ENCODE measurements at regions not wholly inside any gene's neighbourhood (a gene's known extent, or its start where the extent isn't known, plus 50 kb on each side); places are given as distances from the start of the nearest gene placed in this dataset.

DNA sequence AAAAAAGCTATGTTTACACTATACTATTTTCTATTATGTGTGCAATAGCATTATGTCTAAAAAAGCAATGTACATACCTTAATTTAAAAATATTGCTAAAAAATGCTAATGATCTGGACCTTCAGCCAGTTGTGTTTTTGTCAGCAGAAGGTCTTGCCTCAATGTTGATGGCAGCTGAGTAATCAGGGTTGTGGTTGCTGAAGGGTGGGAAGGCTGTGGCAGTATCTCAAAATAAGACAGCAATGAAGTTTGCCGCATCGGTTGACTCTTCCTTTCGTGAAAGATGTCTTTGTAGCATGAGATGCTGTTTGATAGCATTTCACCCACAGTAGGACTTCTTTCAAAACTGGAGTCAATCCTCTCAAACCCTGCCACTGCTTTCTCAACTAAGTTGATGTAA lies 134.7 kb upstream of the CDYL start:
- Histone ChIP-seq H2AK5ac (ENCODE audit: low read depth, low read length) (no peak overlapping the region), H3K4ac (ENCODE audit: low read length) (no peak overlapping the region), H2AFZ (ENCODE audit: low read length) (no peak overlapping the region), H3K4me2 (ENCODE audit: insufficient read depth, low read length, poor library complexity, severe bottlenecking) (no peak overlapping the region), H3K79me1 (ENCODE audit: low read depth, low read length) (no peaks in the 10 kb centered on the region), H3K4me3 (ENCODE audit: low read length in 2 of 2) (no peak overlapping the region), H3K36me3 (replicated peaks in 1 of 2; ENCODE audit: control insufficient read depth in 2 of 2, insufficient read depth in 2 of 2, low read length in 2 of 2) (no peaks in the 10 kb centered on the region), H3K23ac (ENCODE audit: low read depth, low read length, poor library complexity) (no peak overlapping the region), H4K8ac (ENCODE audit: low read depth, low read length) (no peak overlapping the region), H3K27ac (replicated peaks; ENCODE audit: low read length) (no peak overlapping the region), H2BK120ac (ENCODE audit: low read depth, low read length) (no peak overlapping the region), H3K4me1 (ENCODE audit: control insufficient read depth in 2 of 2, insufficient read depth in 1 of 2, low read depth in 1 of 2, low read length in 2 of 2) (peaks cover 0 to 1% of the 10 kb centered on the region in 2 donors), H2BK12ac (ENCODE audit: low read length) (no peak overlapping the region), H3K14ac (ENCODE audit: low read length) (no peak overlapping the region), H2BK15ac (ENCODE audit: low read length) (no peak overlapping the region), H4K91ac (ENCODE audit: low read depth, low read length, poor library complexity) (no peak overlapping the region), H3K27me3 (ENCODE audit: control insufficient read depth in 3 of 3, insufficient read depth in 3 of 3, low read depth in 1 of 3, low read length in 3 of 3) (no peaks in the 10 kb centered on the region), H3K9me3 (replicated peaks in 1 of 2; ENCODE audit: control insufficient read depth in 2 of 2, insufficient read depth in 1 of 2, low read depth in 1 of 2, low read length in 2 of 2) (no peaks in the 10 kb centered on the region), H3K18ac (ENCODE audit: low read length) (no peak overlapping the region), H3K9ac (ENCODE audit: low read depth, low read length, poor library complexity) (no peak overlapping the region), H2BK5ac (ENCODE audit: low read length) (no peak overlapping the region)
- no CpG with 5 or more reads among the region's 3 CpGs for WGBS, 2 donors (ENCODE audit: extremely low coverage in 2 of 2, insufficient read length in 2 of 2, insufficient replicate concordance in 1 of 2)
- DNase-seq (ENCODE audit: low spot score): no peak

DNA sequence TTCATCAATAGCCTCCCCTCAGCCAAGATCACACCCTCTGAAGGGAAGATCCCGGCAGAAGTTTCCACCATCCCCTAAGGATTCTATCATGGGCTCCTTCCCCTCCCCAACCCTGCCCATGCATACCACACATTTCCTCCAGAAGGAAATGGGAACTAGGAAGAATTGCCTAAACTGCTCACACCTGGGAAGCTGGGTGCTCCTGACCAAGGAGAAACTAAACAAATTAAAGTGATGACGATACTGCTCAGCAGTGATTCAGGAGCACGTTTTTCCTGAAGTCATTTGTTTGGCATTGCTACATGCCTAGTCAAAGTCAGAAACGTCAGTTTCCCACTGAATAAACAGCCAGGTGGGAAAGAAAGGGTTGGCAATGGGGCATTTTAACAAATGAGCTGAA lies 136.1 kb upstream of the CDYL start:
- no peak overlapping the region for H2BK120ac ChIP-seq (ENCODE audit: low read depth, low read length)
- no peaks in the 10 kb centered on the region for H3K27me3 ChIP-seq (ENCODE audit: control insufficient read depth in 3 of 3, insufficient read depth in 3 of 3, low read depth in 1 of 3, low read length in 3 of 3)
- H3K4ac ChIP-seq (ENCODE audit: low read length): no peak overlapping the region
- no peak overlapping the region for H2BK12ac ChIP-seq (ENCODE audit: low read length)
- no peak overlapping the region for H3K23ac ChIP-seq (ENCODE audit: low read depth, low read length, poor library complexity)
- no peak overlapping the region for H2AFZ ChIP-seq (ENCODE audit: low read length)
- no peaks in the 10 kb centered on the region for H3K79me1 ChIP-seq (ENCODE audit: low read depth, low read length)
- no peak overlapping the region for H2AK5ac ChIP-seq (ENCODE audit: low read depth, low read length)
- peaks cover 0 to 1% of the 10 kb centered on the region in 2 donors for H3K4me1 ChIP-seq (ENCODE audit: control insufficient read depth in 2 of 2, insufficient read depth in 1 of 2, low read depth in 1 of 2, low read length in 2 of 2)
- H3K18ac ChIP-seq (ENCODE audit: low read length): no peak overlapping the region
- H4K8ac ChIP-seq (ENCODE audit: low read depth, low read length): no peak overlapping the region
- H2BK5ac ChIP-seq (ENCODE audit: low read length): no peak overlapping the region
- H3K4me2 ChIP-seq (ENCODE audit: insufficient read depth, low read length, poor library complexity, severe bottlenecking): no peak overlapping the region
- H3K9ac ChIP-seq (ENCODE audit: low read depth, low read length, poor library complexity): no peak overlapping the region
- no peak overlapping the region for H3K27ac ChIP-seq (replicated peaks; ENCODE audit: low read length)
- DNase-seq (ENCODE audit: low spot score): no peak
- H3K14ac ChIP-seq (ENCODE audit: low read length): no peak overlapping the region
- H3K36me3 ChIP-seq (replicated peaks in 1 of 2; ENCODE audit: control insufficient read depth in 2 of 2, insufficient read depth in 2 of 2, low read length in 2 of 2): no peaks in the 10 kb centered on the region
- no peak overlapping the region for H2BK15ac ChIP-seq (ENCODE audit: low read length)
- no peaks in the 10 kb centered on the region for H3K9me3 ChIP-seq (replicated peaks in 1 of 2; ENCODE audit: control insufficient read depth in 2 of 2, insufficient read depth in 1 of 2, low read depth in 1 of 2, low read length in 2 of 2)
- H4K91ac ChIP-seq (ENCODE audit: low read depth, low read length, poor library complexity): no peak overlapping the region
- no peak overlapping the region for H3K4me3 ChIP-seq (ENCODE audit: low read length in 2 of 2)
- WGBS, 2 donors (ENCODE audit: extremely low coverage in 2 of 2, insufficient read length in 2 of 2, insufficient replicate concordance in 1 of 2): no CpG with 5 or more reads among the region's 4 CpGs

GRCh38 chr6:4638641-4639040 lies 137.6 kb upstream of the CDYL start:
- Histone ChIP-seq H4K91ac (ENCODE audit: low read depth, low read length, poor library complexity) (no peak overlapping the region), H2AK5ac (ENCODE audit: low read depth, low read length) (no peak overlapping the region), H3K23ac (ENCODE audit: low read depth, low read length, poor library complexity) (no peak overlapping the region), H2AFZ (ENCODE audit: low read length) (no peak overlapping the region), H2BK15ac (ENCODE audit: low read length) (no peak overlapping the region), H3K36me3 (replicated peaks in 1 of 2; ENCODE audit: control insufficient read depth in 2 of 2, insufficient read depth in 2 of 2, low read length in 2 of 2) (no peaks in the 10 kb centered on the region), H2BK12ac (ENCODE audit: low read length) (no peak overlapping the region), H3K4me1 (ENCODE audit: control insufficient read depth in 2 of 2, insufficient read depth in 1 of 2, low read depth in 1 of 2, low read length in 2 of 2) (no peaks in the 10 kb centered on the region), H3K18ac (ENCODE audit: low read length) (no peak overlapping the region), H2BK120ac (ENCODE audit: low read depth, low read length) (no peak overlapping the region), H3K9ac (ENCODE audit: low read depth, low read length, poor library complexity) (no peak overlapping the region), H4K8ac (ENCODE audit: low read depth, low read length) (no peak overlapping the region), H3K79me1 (ENCODE audit: low read depth, low read length) (no peaks in the 10 kb centered on the region), H3K9me3 (replicated peaks in 1 of 2; ENCODE audit: control insufficient read depth in 2 of 2, insufficient read depth in 1 of 2, low read depth in 1 of 2, low read length in 2 of 2) (no peaks in the 10 kb centered on the region), H3K27me3 (ENCODE audit: control insufficient read depth in 3 of 3, insufficient read depth in 3 of 3, low read depth in 1 of 3, low read length in 3 of 3) (no peaks in the 10 kb centered on the region), H3K27ac (replicated peaks; ENCODE audit: low read length) (no peak overlapping the region), H3K4me2 (ENCODE audit: insufficient read depth, low read length, poor library complexity, severe bottlenecking) (no peak overlapping the region), H3K14ac (ENCODE audit: low read length) (no peak overlapping the region), H3K4me3 (ENCODE audit: low read length in 2 of 2) (no peak overlapping the region), H2BK5ac (ENCODE audit: low read length) (no peak overlapping the region), H3K4ac (ENCODE audit: low read length) (no peak overlapping the region)
- WGBS, 2 donors (ENCODE audit: extremely low coverage in 2 of 2, insufficient read length in 2 of 2, insufficient replicate concordance in 1 of 2): no CpG with 5 or more reads among the region's 1 CpG
- DNase-seq (ENCODE audit: low spot score): no peak

- Histone ChIP-seq H2AFZ (ENCODE audit: low read length) (no peak overlapping the region), H3K4me1 (ENCODE audit: control insufficient read depth in 2 of 2, insufficient read depth in 1 of 2, low read depth in 1 of 2, low read length in 2 of 2) (no peaks in the 10 kb centered on the region), H3K27ac (replicated peaks; ENCODE audit: low read length) (no peak overlapping the region)
These were observed 138.3 kb upstream of the CDYL start for GRCh38 chr6:4637691-4638433.

More at GRCh38 chr6:4637691-4638433, 138.3 kb upstream of the CDYL start:
- Histone ChIP-seq H3K27me3 (ENCODE audit: control insufficient read depth in 3 of 3, insufficient read depth in 3 of 3, low read depth in 1 of 3, low read length in 3 of 3) (no peaks in the 10 kb centered on the region), H3K4me3 (ENCODE audit: low read length in 2 of 2) (no peak overlapping the region), H2BK5ac (ENCODE audit: low read length) (no peak overlapping the region), H2AK5ac (ENCODE audit: low read depth, low read length) (no peak overlapping the region), H3K36me3 (replicated peaks in 1 of 2; ENCODE audit: control insufficient read depth in 2 of 2, insufficient read depth in 2 of 2, low read length in 2 of 2) (no peaks in the 10 kb centered on the region), H3K9me3 (replicated peaks in 1 of 2; ENCODE audit: control insufficient read depth in 2 of 2, insufficient read depth in 1 of 2, low read depth in 1 of 2, low read length in 2 of 2) (no peaks in the 10 kb centered on the region), H2BK12ac (ENCODE audit: low read length) (no peak overlapping the region), H3K23ac (ENCODE audit: low read depth, low read length, poor library complexity) (no peak overlapping the region), H4K8ac (ENCODE audit: low read depth, low read length) (no peak overlapping the region), H2BK15ac (ENCODE audit: low read length) (no peak overlapping the region), H3K4me2 (ENCODE audit: insufficient read depth, low read length, poor library complexity, severe bottlenecking) (no peak overlapping the region), H3K14ac (ENCODE audit: low read length) (no peak overlapping the region), H3K9ac (ENCODE audit: low read depth, low read length, poor library complexity) (no peak overlapping the region), H3K4ac (ENCODE audit: low read length) (no peak overlapping the region), H3K18ac (ENCODE audit: low read length) (no peak overlapping the region), H2BK120ac (ENCODE audit: low read depth, low read length) (no peak overlapping the region), H4K91ac (ENCODE audit: low read depth, low read length, poor library complexity) (no peak overlapping the region), H3K79me1 (ENCODE audit: low read depth, low read length) (no peaks in the 10 kb centered on the region)
- DNase-seq (ENCODE audit: low spot score): no peak
- no CpG with 5 or more reads among the region's 5 CpGs for WGBS, 2 donors (ENCODE audit: extremely low coverage in 2 of 2, insufficient read length in 2 of 2, insufficient replicate concordance in 1 of 2)

Data from neuronal stem cell (in vitro differentiated cells).